ENCODE measurements at regions not wholly inside any gene's neighbourhood (a gene's known extent, or its start where the extent isn't known, plus 50 kb on each side); places are given as distances from the start of the nearest gene placed in this dataset.
"Not testable (repeated sequence)": the region's sequence is repeated elsewhere in the genome, so short reads cannot be mapped to it uniquely, and the experiment has no call there.

DNA sequence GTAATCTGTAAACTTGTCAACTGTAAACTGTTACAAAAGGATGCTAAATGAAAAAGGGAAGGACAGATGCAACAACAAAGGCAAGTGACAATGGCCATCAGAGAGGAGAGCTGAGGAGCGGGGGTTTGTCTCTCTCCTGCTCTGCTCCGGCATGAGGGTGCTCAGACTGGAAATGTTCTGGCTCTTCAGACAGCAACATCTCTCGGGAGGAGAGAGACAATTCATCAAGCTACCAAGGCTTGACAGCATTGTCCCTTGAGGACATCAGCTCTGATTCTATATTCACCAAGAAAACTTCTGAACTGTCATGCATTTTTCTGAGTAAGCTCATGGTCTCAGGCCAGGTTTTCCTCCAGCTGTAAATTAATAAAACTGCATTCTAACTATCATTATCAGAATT is 408.2 kb downstream of the IGSF11 start:
- no peak for DNase-seq

- peak; percentile 47 for DNase-seq
Observed at GRCh38 chr3:118628704-118629341, 405.8 kb downstream of the IGSF11 start.

GRCh38 chr3:118629821-118630220 is 404.8 kb downstream of the IGSF11 start:
- DNase-seq: no peak

GRCh38 chr3:118635711-118636110 is 398.9 kb downstream of the IGSF11 start:
- DNase-seq: no peak

GRCh38 chr3:118636841-118637240 is 397.8 kb downstream of the IGSF11 start:
- DNase-seq: no peak

GRCh38 chr3:118637846-118638245 is 396.8 kb downstream of the IGSF11 start:
- DNase-seq: peak; percentile 4

DNA sequence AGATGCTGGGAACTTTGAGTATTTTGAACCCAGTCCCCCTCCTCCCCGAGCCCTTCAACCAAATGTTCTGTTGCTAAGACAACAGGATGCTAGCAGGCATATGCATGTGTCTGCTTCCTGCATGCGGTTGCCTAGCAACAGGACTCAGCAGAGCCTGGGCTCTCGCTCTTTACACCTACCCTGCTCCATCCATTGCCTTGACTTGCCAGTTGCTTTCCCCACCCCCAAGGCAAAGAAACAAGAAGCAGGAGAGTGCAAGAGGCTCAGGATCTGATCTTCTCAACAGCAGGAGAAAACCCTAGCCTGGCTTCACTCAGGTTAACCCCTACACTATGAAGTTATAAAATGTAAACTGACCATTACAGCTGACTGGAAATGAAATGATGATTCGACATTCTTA is 393.0 kb downstream of the IGSF11 start:
- DNase-seq: peak; percentile 61

GRCh38 chr3:118671192-118671591 is 363.5 kb downstream of the IGSF11 start:
- DNase-seq: no peak

DNA sequence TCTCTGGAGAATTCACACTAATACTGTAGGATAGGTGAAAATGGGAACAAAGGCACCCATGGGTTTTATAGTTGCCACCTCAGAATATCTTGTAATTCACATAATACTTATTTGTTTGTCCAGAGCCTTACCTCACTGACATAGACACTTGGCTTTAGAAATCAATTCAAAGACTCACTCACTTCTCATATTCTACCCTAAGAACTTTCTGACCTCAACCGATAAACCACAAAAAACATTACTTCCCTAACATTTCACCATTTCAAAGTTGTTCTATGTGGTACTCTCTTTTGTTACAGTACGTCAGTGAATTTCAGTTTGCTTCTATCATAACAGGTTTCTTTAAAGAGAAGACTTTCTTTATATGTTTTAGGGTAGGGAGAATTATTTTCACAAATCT is 359.3 kb downstream of the IGSF11 start:
- DNase-seq: no peak

DNA sequence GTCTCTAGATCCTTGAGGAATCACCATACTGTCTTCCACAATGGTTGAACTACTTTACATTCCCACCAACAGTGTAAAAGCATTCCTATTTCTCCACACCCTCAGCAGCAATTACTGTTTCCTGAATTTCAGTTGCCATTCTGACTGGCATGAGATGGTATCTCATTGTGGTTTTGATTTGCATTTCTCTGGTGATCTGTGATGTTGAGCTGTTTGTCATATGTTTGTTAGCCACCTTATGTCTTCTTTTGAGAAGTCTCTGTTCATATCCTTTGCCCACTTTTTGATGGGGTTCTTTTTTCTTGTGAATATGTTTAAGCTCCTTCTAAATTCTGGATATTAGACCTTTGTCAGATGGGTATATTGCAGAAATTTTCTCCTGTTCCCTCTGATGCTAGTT is 356.0 kb downstream of the IGSF11 start:
- DNase-seq: not testable (repeated sequence)

DNA sequence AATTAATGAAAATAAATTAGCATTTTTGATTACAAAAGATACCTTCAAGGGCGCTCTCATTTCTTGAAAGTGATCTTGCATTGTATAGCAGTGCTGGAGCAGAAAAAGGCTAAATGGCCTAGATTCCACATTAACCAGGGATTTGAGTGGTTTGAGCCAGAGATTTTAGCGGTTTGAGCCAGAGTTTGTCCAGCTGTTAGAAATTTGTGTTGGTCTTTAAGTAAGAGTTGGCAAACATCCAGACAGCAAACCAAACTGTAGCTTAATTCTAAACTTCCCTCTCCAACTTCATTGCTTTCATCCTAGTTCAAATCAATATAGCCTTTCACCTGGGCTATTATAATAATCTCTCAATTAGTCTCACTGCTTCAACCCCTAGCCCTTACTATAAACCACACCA is 351.7 kb downstream of the IGSF11 start:
- DNase-seq: no peak

- no peak for DNase-seq
Observed at GRCh38 chr3:118683636-118684035, 351.0 kb downstream of the IGSF11 start.

GRCh38 chr3:118688396-118688884 is 346.2 kb downstream of the IGSF11 start:
- no peak for DNase-seq

- DNase-seq: no peak
Observed at GRCh38 chr3:118692416-118692815, 342.2 kb downstream of the IGSF11 start.

- no peak for DNase-seq
Observed at GRCh38 chr3:118705487-118706219, 329.0 kb downstream of the IGSF11 start.

DNA sequence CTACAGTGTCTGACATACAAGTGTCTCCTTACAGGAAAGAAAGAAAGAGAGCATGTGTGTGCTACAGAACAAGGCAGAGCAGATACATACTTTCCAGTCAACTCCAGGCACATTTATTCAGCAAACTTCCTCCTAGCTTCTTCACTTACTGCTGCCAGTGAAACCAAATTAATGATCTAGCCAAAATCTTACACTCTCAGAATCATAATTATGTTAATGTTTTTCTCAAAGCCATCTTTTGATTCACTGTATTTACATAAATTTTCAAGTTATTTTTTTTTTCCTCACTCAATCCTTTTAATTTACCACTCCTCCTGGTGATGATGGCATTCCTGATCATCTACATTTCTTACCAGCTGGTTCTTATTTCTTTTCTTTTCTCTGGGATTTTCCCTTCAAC is 326.7 kb downstream of the IGSF11 start:
- no peak for DNase-seq

DNA sequence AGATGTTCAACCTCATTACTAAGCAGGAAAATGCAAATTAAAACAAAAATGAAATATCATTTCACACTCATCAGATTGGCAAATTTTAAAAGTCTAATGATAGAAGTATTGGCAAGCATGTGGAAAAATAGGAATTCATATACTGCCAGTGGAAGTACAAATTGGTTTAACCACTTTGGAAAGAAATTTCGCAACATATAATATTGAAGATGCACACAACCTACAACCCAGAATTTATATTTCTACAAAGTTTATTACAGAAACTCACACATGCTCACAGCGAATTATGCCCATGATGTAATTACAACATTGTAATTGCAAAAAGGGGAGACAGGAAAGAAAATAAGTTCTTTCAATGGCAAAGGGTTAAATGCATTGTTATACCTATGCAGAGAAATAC is 324.1 kb downstream of the IGSF11 start:
- DNase-seq: no peak

DNA sequence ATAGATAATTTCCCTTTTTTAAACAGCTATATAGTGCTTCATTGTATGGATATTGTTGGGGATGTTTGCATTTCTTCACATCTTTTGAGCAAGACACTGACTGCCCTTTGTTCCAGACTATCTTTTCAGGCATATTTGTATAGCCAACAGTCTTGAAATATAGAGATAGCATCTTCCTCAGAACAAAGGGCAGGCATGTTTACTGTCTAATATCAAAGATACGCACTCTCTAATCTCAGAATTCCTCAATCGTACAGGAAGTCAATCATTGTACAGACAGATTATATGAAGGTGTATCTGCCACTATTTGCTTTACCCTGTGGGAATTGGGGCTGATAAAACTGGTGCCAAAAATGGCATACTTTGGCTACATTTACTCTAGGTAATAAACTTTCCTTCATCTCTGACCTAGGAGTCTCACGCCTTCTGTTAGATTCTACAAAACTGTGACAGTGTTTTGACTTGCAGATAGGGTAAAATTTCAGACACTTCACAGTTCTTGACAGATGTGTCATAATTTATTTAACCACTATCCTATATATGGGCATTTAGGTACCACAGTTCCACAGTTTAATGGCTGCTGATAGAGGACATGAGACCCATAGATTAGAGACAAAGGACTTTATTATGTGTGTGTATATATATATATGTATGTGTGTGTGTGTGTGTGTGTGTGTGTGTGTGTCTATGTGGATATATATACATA is 321.0 kb downstream of the IGSF11 start:
- DNase-seq: no peak

DNA sequence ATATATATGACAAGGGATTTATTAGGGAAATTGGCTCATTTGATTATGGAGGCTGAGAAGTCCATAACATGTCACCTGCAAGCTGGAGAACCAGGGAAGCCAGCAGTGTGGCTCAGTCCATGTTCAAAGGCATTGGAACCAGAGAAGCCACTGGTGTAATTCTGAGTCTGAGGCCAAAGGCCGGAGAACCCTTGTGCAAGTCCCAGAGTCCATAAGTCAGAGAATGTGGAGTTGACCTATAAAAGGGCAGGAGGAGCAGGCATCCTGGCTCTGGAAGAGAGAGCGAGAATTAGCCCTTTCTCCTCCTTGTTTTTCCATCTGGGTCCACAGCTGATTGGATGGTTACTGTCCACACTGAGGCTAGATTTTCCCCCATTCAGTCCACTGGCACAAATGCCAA is 319.8 kb downstream of the IGSF11 start:
- no peak for DNase-seq

- DNase-seq: no peak
Observed at GRCh38 chr3:118729546-118729945, 305.1 kb downstream of the IGSF11 start.

DNA sequence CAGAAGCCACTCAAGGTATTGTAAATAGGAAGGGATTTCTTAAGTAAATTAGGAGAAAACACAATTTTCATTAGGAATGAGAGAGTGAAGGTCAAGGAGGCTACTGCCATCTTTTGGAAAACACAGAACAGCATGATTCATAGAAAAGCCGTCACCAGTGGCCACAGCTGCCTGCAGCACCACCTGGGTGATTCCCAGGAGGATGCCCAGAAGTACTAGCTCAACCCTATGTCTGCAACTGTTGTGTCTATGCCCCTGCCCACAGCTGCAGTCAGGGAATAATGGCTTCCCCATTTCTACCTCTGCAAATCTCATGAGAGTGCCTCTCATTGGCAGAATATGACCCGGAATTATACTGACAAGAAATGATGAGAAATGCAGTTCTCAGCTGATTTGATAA is 300.0 kb downstream of the IGSF11 start:
- DNase-seq: no peak

GRCh38 chr3:118736107-118736506 is 298.5 kb downstream of the IGSF11 start:
- DNase-seq: no peak

- DNase-seq: no peak
Observed at GRCh38 chr3:118740722-118741290, 293.8 kb downstream of the IGSF11 start.

Data from occipital lobe (tissue), 1 donor.